ENCODE measurements at regions not wholly inside any gene's neighbourhood (a gene's known extent, or its start where the extent isn't known, plus 50 kb on each side); places are given as distances from the start of the nearest gene placed in this dataset.
"Not testable (repeated sequence)": the region's sequence is repeated elsewhere in the genome, so short reads cannot be mapped to it uniquely, and the experiment has no call there.

DNA sequence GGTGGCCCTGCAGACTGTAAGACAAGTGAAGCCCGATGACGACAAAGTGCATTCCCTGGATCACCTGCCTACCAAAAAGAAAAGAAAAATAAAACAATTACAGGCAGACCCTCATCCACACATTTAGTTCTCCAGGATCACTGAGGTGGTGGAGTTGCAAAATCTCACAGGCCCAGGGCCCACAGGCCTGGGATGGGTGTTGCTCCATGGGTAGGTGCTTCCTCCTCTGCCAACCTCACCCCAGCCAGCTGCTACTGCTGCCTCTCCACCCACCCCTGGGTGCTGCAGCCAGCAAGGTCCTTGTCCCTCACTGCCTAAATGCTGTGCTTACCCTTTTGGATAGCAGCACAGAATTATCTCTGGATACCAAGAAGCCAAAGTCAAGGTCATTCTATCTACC, 146.4 kb upstream of the GALNT2 start:
- DNase-seq (ENCODE audit: low spot score) = no peak

DNA sequence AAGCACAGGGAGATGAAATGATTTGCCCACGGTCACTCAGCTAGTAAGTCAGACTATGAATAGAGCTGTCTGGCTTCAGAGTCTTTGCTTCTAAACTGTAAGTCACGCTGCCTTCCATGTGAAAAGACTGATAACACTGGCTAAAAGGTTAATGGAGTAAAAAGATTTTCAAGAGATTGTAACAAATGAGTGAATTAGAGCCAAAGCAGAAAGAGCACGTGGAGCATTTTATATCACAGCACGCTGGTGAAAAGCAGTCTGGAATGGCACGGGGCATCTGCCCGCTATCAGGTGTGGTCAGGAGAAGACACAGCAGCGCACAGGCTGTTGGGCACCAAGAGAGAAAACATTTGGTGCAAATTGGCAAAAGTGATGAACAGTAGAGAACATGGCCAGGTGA, 144.8 kb upstream of the GALNT2 start:
- no peak for DNase-seq (ENCODE audit: low spot score)

DNA sequence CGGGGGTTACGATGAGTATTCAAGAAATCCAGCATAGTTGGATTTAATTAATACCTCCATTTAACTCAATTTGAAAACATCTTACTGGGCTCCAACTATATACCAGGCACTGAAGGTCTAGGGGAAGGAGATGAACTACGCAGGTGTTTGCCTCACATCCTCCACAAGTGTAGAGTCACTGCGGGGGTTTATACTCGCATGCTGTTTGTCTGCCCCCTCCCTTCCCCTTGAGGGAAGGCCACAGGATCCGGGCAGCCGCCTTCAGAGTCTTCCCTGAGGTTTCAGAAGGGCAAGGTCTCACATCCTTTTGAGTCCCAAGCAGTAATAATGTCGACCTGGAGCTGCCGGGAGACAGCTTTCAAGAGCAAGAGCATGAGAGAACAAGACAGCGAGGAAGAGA, 142.4 kb upstream of the GALNT2 start:
- no peak for DNase-seq (ENCODE audit: low spot score)

DNA sequence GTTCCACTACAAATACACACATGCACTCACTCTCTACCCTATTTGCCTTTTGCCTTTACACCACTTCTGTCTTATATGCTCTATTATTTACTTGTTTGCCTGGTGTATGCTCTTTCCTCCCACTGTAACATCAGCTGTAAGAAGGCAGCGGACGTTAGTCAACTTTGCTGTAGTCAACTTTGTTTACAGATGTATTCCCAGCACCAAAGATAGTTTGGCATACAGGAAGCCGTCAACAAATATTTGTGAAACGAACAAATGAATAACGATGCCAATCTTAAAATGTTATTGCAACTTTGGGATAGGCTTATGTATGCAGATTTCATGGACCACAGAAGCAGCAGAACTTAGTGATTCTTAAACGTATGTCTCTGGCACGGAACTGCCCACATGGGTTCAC, 138.3 kb upstream of the GALNT2 start:
- DNase-seq (ENCODE audit: low spot score) = no peak

DNA sequence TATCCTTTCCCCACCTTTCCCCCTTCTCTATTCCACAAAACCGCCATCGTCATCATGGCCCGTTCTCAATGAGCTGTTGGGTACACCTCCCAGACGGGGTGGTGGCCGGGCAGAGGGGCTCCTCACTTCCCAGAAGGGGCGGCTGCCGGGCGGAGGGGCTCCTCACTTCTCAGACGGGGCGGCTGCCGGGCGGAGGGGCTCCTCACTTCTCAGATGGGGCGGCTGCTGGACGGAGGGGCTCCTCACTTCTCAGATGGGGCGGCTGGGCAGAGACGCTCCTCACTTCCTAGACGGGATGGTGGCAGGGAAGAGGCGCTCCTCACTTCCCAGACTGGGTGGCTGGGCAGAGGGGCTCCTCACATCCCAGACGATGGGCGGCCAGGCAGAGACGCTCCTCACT, 135.3 kb upstream of the GALNT2 start:
- DNase-seq (ENCODE audit: low spot score) = not testable (repeated sequence)

DNA sequence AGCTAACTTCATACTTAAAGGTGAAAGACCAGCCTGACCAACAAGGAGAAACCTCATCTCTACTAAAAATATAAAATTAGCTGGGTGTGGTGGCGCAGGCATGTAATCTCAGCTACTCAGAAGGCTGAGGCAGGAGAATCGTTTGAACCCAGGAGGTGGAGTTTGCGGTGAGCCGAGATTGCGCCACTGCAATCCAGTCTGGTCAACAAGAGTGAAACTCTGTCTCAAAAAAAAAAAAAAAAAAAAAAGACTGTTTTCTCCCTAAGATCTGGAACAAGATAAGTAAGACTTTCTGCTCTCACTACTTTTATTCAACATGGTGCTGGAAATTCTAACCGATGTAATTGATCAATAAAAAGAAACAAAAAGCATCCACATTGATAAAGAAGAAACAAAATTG, 131.9 kb upstream of the GALNT2 start:
- DNase-seq (ENCODE audit: low spot score) = not testable (repeated sequence)

DNA sequence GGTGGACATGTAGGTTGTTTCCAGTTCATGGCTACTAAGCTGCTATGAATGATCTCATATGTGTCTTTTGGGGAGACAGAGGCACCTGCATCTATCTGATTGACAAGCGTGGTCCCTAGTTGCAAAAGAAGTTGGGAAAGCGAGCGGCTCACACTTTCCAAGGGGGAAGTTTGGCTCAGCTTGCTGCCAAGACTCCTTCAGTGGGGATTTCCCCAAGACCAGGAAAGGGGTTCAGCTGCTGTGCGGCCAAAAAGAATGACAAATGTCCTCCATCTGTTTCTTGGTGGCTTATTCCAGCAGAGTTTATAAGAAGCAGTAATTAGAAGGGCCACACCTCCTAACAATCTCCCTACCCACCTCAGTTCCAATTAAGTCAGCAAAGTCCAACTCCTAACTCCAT, 128.5 kb upstream of the GALNT2 start:
- no peak for DNase-seq (ENCODE audit: low spot score)

DNA sequence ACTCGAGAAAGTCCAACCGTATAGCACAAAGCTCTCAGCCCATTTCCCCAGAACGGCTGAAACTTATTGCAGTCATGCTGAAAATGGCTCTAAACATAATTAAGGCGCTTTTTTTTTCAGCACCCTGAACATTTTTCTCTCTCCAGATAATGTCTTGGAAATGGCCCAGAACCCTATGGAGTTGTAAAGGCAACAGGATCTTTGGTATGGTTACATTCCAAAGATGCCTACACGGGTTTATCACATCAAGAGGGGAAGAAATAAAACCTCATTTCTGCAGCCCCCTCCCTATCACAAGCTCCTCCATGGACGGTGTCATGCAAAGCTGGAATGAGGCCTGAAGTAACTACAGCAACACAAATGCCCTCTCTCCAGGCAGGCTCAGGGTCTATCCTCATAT, 126.4 kb upstream of the GALNT2 start:
- DNase-seq (ENCODE audit: low spot score) = no peak

DNA sequence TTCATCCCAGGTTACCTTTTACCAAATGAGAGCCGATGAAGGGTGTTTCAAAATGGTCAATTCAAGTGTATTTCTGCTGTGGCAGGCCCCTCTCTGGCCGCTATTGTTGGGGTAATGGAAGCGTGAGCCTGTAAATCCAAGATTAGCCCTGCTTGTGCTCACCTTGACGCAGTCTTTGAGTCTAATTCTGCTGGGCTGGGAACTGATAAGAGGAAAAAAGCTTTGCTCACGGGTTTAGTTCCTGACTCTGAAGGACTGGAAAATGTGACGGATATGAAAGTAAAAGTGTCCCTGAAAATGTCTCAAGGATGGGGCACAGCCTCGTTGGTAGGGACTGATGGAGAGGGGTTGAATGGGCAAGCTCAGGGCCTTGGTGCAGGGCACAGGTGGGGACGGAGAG, 125.9 kb upstream of the GALNT2 start:
- DNase-seq (ENCODE audit: low spot score) = no peak

DNA sequence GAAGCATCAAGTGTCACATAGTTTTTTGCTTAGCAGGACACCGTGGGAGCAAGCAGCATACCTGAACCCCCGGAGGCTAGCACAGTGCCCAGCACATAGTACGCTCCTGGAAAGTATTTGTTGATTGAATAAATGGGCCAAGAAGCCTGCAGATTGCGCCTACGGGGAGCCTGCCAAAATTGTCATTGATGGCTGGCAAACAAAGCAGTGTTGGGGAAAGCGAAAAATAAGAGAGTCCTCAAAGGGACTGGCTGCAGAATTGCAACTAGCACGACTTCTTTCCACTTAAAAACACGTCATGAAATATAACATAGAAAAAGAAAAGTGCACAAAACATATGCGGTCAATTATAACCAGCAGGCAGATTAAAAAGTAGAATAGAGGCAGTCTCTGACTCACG, 125.2 kb upstream of the GALNT2 start:
- DNase-seq (ENCODE audit: low spot score) = no peak

DNA sequence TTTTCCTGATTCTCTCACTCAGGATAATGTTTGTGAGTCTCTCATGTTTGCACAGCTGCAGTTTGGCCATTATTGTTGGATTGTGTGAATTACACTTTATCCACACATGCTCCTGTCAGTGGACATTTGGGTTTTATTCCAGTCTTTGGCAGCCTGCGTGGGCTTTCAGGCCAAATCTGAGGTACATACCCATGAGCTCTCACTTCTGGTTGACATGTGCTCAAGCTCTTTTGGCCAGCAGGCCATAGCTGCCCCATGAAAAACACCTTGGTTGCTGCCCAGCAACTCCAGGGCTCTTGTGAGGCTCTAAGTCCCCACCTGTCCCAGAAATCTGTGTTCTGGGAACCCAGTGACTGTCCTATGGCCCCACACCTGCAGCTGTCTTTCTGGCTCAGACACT, 124.5 kb upstream of the GALNT2 start:
- DNase-seq (ENCODE audit: low spot score) = no peak

DNA sequence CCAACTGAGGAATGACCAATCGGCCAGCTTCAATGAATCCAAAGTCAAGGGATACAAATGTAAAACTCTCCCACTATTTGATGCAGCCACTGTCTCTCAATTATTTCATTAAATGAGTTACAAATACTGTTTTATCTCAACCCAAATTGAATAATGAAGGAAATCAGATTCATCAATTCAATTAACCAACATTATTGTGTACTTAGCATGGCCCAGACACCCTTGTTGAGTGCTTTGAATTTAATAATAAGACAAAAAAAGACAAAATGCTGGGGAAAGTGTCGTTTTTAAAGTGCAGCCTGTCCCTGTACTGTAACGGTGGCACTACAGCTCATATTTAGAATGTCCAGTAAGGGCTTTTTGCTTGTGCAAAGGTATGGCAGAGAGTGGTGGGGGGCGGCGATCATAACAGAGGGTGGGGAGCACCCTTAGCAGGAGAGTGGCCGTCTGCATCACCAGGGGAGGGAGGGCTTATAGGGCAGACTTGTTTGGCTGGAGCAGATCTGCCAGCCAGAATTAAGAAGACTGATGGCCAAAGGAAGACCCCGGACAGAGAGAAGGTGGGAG, 123.8 kb upstream of the GALNT2 start:
- no peak for DNase-seq (ENCODE audit: low spot score)

DNA sequence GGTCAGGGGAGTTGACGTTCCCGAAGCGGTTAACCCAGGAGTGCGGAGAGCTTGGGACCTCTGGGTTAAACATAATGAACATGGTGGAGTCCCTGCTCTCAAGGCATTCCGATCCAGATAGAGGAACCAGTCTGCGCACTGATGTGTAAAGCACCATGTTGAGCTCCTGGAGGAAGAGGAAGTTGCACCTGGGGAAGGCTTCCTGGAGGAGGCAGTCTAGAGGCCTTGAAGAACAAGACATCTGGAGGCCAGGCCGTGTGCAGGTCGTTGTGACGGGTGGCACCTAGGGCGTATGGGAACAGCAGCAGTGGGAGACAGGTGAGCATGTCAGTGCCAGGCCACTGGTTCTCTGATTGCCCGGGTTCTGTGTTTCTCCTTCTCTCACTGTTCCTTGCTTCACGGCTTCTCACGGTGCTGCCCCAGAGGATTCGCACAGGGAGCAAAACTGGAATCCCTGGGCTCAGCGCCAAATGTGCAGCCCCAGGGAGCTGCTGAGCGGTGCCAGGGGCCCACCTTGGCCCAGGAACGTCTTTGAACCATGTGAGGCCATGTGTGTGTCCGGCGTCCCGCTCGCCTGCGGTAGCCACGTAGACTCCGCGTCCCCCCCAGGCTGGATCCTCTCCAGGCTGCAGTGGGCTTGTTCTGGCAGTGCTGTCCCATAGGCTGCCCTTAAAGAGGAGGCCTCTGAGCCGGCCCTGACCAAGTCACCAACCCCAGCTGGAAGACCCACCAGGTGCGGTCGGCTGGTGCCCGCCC, 122.9 kb upstream of the GALNT2 start:
- no peak for DNase-seq (ENCODE audit: low spot score)

DNA sequence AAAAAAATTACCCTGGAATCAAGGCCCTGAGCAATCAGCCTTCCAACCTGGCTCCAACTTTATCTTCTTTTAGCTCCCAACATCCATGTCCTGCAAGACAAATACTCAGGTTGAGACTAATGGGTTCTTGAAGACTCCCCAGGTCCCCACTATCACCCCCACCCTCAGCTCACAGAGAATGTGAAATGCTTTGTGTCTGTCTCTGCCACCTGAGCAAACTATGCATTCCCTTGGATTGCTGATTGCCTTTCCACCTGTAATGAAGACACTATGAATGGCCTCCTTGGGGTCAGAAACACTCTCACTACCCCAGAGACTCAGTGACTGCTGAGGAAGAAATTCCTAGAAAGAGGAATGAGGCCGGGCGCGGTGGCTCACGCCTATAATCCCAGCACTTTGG, 121.2 kb upstream of the GALNT2 start:
- no peak for DNase-seq (ENCODE audit: low spot score)

DNA sequence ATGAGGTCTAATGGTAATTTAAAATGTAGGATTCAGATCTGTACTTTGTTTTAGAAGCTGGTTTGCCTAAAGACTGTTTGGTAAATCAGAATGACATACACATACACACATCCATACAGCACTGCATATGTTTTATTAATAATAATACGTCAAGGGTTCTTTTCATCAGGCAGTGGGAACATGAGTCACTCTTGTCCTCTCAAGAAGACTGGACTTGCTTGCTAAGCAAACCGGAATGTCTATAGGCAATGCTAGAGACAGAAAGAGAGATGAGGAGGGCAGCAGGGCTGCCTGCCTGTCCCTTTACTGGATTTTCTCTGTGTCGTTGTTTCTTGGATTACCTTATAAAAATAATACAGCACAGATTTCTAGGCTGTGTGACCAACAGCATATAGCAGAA, 119.1 kb upstream of the GALNT2 start:
- no peak for DNase-seq (ENCODE audit: low spot score)

DNA sequence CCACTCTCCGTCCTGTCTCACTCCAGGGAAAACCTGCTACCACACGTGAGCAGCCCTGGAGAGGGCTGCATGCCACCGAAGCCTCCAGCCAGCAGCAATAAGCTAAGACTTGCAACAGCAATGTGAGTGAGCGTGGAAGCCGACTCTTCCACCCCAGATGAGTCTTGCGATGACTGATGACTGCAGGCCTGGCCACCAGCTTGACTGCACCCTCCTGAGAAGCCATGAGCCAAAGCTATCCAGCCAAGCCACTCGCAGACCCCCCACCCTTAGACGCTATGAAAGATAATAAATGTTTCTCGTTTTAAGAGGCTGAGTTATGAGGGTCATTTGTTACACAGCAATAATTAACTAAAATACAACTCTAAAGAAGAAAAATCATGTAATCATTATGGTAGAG, 118.6 kb upstream of the GALNT2 start:
- DNase-seq (ENCODE audit: low spot score) = no peak

DNA sequence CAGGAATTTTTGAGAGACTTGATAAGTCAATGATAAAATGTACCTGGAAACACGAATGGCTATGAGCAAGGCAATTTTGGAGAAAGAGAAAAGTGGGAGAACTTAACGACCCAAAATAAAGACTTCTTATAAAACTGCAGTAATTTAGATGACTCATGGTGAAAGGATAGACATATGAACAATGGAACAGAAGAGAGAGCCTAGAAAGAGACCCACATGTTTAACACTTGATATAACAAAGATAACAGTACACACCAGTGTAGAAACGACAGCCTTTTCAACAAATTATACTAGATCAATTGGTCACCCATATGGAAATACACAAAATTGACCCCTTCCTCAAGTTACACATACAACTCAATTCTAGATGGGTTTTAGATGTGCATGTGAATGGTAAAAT, 117.5 kb upstream of the GALNT2 start:
- no peak for DNase-seq (ENCODE audit: low spot score)

DNA sequence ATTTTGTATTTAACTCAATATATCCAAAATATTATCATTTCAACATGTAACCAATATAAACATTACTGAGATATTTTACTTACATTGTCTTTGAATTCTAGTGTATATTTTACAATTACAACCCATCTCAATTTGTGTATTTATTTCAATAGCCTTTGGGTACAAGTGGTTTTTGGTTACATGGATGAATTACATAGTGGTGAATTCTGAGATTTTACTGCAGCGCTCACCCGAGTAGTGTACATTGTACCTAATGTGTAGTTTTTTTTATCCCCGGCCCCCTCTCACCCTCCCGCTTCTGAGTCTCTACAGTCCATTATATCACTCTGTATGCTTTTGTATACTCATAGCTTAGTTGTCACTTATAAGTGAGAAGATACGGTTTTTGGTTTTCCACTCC, 117.0 kb upstream of the GALNT2 start:
- no peak for DNase-seq (ENCODE audit: low spot score)

DNA sequence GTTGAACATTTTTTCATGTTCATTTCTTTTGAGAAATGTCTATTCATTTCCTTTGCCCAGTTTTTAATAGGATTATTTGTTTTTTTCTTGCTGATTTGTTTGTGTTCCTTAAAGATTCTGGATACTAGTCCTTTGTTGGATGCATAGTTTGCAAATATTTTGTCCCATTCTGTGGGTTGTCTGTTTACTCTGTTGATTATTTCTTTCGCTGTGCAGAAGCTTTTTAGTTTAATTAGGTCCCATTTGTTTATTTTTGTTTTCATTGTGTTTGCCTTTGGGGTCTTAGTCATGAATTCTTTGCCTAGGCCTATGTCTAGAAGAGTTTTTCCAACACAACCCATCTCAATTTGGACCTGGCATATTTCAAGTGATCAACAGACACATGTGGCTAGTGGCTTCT, 116.1 kb upstream of the GALNT2 start:
- no peak for DNase-seq (ENCODE audit: low spot score)

DNA sequence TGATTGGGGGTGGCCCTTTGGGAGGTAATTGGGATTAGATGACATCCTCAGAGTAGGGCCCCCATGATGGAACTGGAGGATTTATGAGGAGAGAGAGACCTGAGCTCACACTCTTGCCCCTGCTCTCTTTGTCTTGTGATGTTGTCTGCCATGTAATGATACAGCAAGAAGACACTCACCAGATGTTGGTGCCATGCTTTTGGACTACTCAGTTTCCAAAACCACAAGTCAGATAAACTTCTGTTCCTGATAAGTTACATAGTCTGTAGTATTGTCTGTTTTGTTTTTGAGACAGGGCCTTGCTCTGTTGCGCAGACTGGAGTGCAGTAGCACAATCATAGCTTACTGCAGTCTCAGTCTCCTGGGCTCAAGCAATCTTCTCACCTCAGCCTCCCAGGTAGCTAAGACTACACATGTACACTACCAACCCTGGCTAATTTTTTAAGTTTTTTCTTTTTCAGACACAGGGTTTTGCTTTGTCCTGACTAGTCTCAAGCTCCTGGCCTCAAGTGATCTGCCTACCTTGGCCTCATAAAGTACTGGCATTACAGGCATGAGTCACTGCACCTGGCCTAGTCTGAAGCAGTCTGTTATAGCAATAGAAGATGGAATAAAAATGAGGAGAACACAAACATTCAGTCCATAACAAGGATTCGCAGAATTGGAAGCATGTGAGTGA, 115.0 kb upstream of the GALNT2 start:
- DNase-seq (ENCODE audit: low spot score) = no peak

DNA sequence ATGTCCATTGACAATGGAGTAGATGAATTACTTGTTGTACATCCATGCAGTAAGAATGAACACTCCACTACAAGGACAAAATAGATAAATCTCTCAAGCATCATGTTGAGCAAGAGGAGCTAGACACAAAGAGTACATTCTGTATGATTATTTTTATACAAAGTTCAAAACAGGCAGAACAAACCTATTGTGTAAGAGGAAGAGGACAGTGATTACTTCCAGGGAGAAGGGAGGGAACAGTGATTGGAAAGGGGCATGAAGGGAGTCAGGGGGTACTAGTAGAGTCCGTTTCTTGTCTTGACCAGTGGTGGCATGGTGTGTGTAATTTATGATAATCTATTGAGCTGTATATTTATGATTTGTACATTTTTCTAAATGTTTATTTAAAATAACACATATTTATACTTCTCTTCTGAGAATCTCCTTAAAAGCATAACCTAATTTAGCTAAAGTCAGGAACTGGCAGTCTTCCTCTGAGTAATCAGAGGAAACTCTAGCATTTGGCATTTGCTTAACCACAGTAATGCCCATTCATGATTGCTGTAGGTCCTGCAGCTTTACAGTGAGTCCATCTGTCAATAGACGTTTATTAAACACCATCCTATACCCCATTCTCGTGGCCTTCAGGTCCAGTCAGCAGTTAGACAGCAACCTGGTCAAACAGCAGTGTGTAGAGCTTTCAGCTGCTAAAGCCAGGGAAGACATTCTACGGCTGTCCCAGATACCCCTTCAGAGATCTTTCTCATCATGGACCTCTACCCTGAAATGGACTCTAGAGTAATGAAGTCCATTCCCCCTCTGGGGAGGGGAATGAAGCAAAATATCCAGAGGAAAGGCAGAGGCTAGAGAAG, 114.1 kb upstream of the GALNT2 start:
- DNase-seq (ENCODE audit: low spot score) = peak; percentile 31

DNA sequence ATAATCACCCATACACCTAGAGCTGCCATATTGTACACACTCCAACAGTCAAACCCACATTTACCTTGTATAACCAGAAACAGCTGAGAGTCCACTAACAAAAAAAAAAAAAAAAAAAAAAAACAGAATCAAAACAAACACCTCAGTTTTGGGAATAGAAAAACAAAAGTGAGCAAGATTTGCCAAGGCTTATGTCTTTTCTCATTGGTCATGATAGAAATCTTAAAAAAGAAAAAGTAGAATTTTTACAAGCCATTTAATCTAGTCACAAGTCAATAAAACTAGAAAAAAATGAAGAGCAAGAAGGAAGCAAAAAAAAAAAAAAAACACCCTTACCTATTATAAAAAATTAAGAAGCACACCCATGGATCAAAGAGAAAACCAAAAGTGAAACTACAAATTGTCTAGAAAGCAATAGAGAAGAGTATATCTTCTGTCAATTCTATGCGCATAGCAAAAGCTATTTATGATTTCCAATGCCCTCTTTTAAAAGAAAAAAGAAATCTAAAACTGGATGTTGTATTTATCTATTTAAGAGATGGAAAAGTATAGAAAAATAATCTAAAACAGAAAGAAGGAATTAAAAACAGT, 113.2 kb upstream of the GALNT2 start:
- DNase-seq (ENCODE audit: low spot score) = no peak

Data from COLO829 (cell line).